ENCODE measurements at regions not wholly inside any gene's neighbourhood (a gene's known extent, or its start where the extent isn't known, plus 50 kb on each side); places are given as distances from the start of the nearest gene placed in this dataset.

GRCh38 chr7:19421861-19422260, 276.6 kb upstream of the FERD3L start:
- no peaks in the 10 kb centered on the region for H3K4me1 ChIP-seq
- no peaks in the 10 kb centered on the region for H3K36me3 ChIP-seq
- no peaks in the 10 kb centered on the region for H3K9me3 ChIP-seq (replicated peaks)
- intact Hi-C loops (cut with micrococcal nuclease), result no loop called here
- no peak for TF ChIP-seq CTCF (IDR thresholded peaks at IDR 0.05; ENCODE audit: borderline replicate concordance)
- no peaks in the 10 kb centered on the region for H3K27me3 ChIP-seq (ENCODE audit: low read depth)
- no peak overlapping the region for H3K4me3 ChIP-seq
- DNase-seq, result no peak
- no peak overlapping the region for H3K27ac ChIP-seq (replicated peaks)

- no peak for TF ChIP-seq CTCF (IDR thresholded peaks at IDR 0.05; ENCODE audit: borderline replicate concordance)
- H3K36me3 ChIP-seq, result no peaks in the 10 kb centered on the region
- no peak overlapping the region for H3K4me3 ChIP-seq
- no peak overlapping the region for H3K27ac ChIP-seq (replicated peaks)
- DNase-seq, result no peak
- H3K4me1 ChIP-seq, result no peaks in the 10 kb centered on the region
- intact Hi-C loops (cut with micrococcal nuclease), result no loop called here
- H3K9me3 ChIP-seq (replicated peaks), result no peaks in the 10 kb centered on the region
- no peaks in the 10 kb centered on the region for H3K27me3 ChIP-seq (ENCODE audit: low read depth)
Observed at GRCh38 chr7:19417231-19417630, 272.0 kb upstream of the FERD3L start.

- DNase-seq, result no peak
- TF ChIP-seq CTCF (IDR thresholded peaks at IDR 0.05; ENCODE audit: borderline replicate concordance), result no peak
- Histone ChIP-seq H3K4me3 (no peak overlapping the region), H3K27ac (replicated peaks) (no peak overlapping the region), H3K36me3 (no peaks in the 10 kb centered on the region), H3K4me1 (no peaks in the 10 kb centered on the region), H3K9me3 (replicated peaks) (no peaks in the 10 kb centered on the region), H3K27me3 (ENCODE audit: low read depth) (no peaks in the 10 kb centered on the region)
- intact Hi-C loops (cut with micrococcal nuclease), result no loop called here
Observed at GRCh38 chr7:19415123-19415522, 269.9 kb upstream of the FERD3L start.

GRCh38 chr7:19413443-19413965, 268.3 kb upstream of the FERD3L start:
- H3K27ac ChIP-seq (replicated peaks), result no peak overlapping the region
- H3K4me1 ChIP-seq, result no peaks in the 10 kb centered on the region
- no peak for DNase-seq
- intact Hi-C loops (cut with micrococcal nuclease), result no loop called here
- H3K4me3 ChIP-seq, result no peak overlapping the region
- H3K27me3 ChIP-seq (ENCODE audit: low read depth), result no peaks in the 10 kb centered on the region
- no peaks in the 10 kb centered on the region for H3K9me3 ChIP-seq (replicated peaks)
- no peaks in the 10 kb centered on the region for H3K36me3 ChIP-seq
- no peak for TF ChIP-seq CTCF (IDR thresholded peaks at IDR 0.05; ENCODE audit: borderline replicate concordance)

GRCh38 chr7:19410691-19411090, 265.5 kb upstream of the FERD3L start:
- intact Hi-C loops (cut with micrococcal nuclease), result no loop called here
- Histone ChIP-seq H3K4me3 (no peak overlapping the region), H3K36me3 (no peaks in the 10 kb centered on the region), H3K27ac (replicated peaks) (no peak overlapping the region), H3K27me3 (ENCODE audit: low read depth) (no peaks in the 10 kb centered on the region), H3K9me3 (replicated peaks) (no peaks in the 10 kb centered on the region), H3K4me1 (no peaks in the 10 kb centered on the region)
- TF ChIP-seq CTCF (IDR thresholded peaks at IDR 0.05; ENCODE audit: borderline replicate concordance), result no peak
- DNase-seq, result no peak

- no peak overlapping the region for H3K27ac ChIP-seq (replicated peaks)
- intact Hi-C loops (cut with micrococcal nuclease), result no loop called here
- no peaks in the 10 kb centered on the region for H3K9me3 ChIP-seq (replicated peaks)
- H3K27me3 ChIP-seq (ENCODE audit: low read depth), result no peaks in the 10 kb centered on the region
- TF ChIP-seq CTCF (IDR thresholded peaks at IDR 0.05; ENCODE audit: borderline replicate concordance), result no peak
- no peaks in the 10 kb centered on the region for H3K36me3 ChIP-seq
- DNase-seq, result no peak
- no peaks in the 10 kb centered on the region for H3K4me1 ChIP-seq
- H3K4me3 ChIP-seq, result no peak overlapping the region
Observed at GRCh38 chr7:19410106-19410505, 264.9 kb upstream of the FERD3L start.
